Cardiac muscle cell (in vitro differentiated cells and primary cell): ENCODE measurements at regions not wholly inside any gene's neighbourhood (a gene's known extent, or its start where the extent isn't known, plus 50 kb on each side); places are given as distances from the start of the nearest gene placed in this dataset.

Source experiments
- DNase-seq, 2 donors: peaks; one replicate each; pipeline versions ENCODE4 v3.0.0 to v3.0.0-alpha.2; 2010 to 2017; ENCODE audit warnings: low read depth in 1 of 2, low spot score in 1 of 2
- H3K27ac ChIP-seq: fragments of 200-600 bp; sonication (generic); 2 replicates; pipeline ENCODE4 v1.5.1; 2016
- H3K27me3 ChIP-seq: fragments of 200-600 bp; sonication (generic); 2 replicates; pipeline ENCODE4 v1.6.0; 2016; ENCODE audit warnings: control low read depth
- H3K36me3 ChIP-seq: fragments of 200-600 bp; sonication (generic); 2 replicates; pipeline ENCODE4 v1.5.1; 2016; ENCODE audit warnings: control low read depth
- H3K4me1 ChIP-seq: fragments of 200-600 bp; sonication (generic); 2 replicates; pipeline ENCODE4 v1.8.1; 2017; ENCODE audit warnings: low read depth, mild to moderate bottlenecking, mixed run types
- H3K4me3 ChIP-seq: fragments of 200-600 bp; sonication (generic); 2 replicates; pipeline ENCODE4 v1.5.1; 2016; ENCODE audit warnings: mild to moderate bottlenecking
- H3K9me3 ChIP-seq: fragments of 200-600 bp; sonication (generic); 2 replicates; pipeline ENCODE4 v1.5.1; 2017; ENCODE audit warnings: low read depth, mild to moderate bottlenecking, control low read depth
- TF ChIP-seq, protein P1 (sequence below): IDR thresholded peaks from 2 replicates; pipeline ENCODE4 v1.5.1; 2012; ENCODE audit warnings: low read depth, mild to moderate bottlenecking, low read length

DNA sequence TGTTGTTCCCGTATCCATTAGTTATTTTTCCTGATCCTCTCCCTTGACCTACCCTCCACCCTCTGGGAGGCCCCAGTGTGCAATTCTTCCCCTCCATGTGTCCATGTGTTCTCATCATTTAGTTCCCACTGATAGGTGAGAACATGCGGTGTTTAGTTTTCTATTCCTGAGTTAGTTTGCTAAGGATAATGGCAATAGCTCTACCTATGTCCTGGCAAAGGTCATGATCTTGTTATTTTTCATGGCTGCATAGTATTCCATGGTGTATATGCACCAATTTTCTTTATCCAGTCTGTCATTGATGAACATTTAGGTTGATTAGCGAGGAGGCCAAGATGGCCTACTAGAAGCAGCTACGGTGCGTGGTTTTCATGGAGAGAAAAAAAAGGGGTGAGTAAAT is 714.1 kb downstream of the STIM2 start:
- Histone ChIP-seq H3K27me3 (no peaks in the 10 kb centered on the region), H3K9me3 (no peaks in the 10 kb centered on the region), H3K36me3 (no peaks in the 10 kb centered on the region), H3K4me1 (no peaks in the 10 kb centered on the region), H3K27ac (no peak overlapping the region), H3K4me3 (no peak overlapping the region)
- TF ChIP-seq, protein P1, sequence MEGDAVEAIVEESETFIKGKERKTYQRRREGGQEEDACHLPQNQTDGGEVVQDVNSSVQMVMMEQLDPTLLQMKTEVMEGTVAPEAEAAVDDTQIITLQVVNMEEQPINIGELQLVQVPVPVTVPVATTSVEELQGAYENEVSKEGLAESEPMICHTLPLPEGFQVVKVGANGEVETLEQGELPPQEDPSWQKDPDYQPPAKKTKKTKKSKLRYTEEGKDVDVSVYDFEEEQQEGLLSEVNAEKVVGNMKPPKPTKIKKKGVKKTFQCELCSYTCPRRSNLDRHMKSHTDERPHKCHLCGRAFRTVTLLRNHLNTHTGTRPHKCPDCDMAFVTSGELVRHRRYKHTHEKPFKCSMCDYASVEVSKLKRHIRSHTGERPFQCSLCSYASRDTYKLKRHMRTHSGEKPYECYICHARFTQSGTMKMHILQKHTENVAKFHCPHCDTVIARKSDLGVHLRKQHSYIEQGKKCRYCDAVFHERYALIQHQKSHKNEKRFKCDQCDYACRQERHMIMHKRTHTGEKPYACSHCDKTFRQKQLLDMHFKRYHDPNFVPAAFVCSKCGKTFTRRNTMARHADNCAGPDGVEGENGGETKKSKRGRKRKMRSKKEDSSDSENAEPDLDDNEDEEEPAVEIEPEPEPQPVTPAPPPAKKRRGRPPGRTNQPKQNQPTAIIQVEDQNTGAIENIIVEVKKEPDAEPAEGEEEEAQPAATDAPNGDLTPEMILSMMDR, result no peak
- no peak for DNase-seq

DNA sequence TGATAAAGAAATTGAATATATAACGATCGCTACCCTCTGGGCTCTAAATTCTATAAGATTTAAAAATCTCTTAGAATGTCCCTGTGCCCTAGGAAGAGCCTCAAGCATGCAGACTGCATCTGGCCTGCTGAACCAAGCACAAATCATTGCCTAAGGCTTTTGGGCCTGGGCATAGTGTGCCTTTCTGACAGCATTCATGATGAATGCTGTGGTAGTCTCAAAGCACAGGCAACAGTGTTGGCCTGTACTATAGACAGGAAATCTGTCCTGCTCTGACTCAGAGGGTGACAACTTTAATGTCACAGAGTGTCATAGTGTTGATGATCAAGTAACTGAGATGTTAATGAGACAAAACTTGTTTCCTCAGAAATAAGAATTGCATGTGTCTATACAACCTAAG is 717.3 kb downstream of the STIM2 start:
- H3K27ac ChIP-seq, result no peak overlapping the region
- H3K4me1 ChIP-seq, result no peaks in the 10 kb centered on the region
- no peaks in the 10 kb centered on the region for H3K9me3 ChIP-seq
- H3K36me3 ChIP-seq, result no peaks in the 10 kb centered on the region
- no peak for DNase-seq
- TF ChIP-seq, protein P1, result no peak
- H3K27me3 ChIP-seq, result no peaks in the 10 kb centered on the region
- no peak overlapping the region for H3K4me3 ChIP-seq

DNA sequence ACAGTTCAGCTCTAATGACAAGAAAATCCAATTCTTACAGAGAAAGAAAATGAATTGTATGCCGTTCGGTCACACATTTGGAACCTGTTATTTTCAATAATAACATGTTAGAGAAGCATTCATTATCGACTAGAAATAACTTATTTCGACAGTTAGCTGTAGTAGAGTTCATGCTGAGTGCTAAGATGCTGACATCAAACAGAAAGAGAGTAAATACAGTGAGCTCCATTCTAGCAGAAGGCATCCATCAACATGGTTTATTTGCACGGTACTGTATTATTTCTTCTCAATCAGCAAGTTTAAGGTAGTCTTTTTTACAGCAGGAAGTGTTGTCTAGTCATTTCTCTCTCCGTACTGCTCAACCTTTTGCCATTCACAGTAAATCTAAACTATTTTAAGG is 732.1 kb downstream of the STIM2 start:
- Histone ChIP-seq H3K27ac (no peak overlapping the region), H3K4me3 (no peak overlapping the region)
- TF ChIP-seq, protein P1, result no peak

DNA sequence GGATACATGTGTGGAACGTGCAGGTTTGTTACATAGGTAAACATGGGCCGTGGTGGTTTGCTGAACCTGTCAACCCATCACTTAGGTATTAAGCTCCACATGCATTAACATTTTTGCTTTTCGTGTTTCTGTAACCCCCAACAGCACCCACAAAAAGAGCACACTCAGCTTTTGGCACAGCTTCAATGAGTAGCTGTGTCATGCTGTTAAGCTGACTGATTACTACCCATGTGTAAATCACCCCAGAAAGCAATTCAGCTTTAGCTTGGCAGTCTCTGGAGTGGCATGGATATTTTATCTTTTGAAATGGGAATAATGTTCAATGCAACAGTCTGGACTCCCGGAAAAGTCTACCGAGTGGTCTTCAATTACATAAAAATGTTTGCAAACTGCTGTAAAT is 734.3 kb downstream of the STIM2 start:
- Histone ChIP-seq H3K27me3 (no peaks in the 10 kb centered on the region), H3K9me3 (no peaks in the 10 kb centered on the region), H3K36me3 (no peaks in the 10 kb centered on the region), H3K4me3 (no peak overlapping the region), H3K4me1 (no peaks in the 10 kb centered on the region), H3K27ac (no peak overlapping the region)
- TF ChIP-seq, protein P1, result no peak
- no peak for DNase-seq

More for the DNA sequence above, 732.1 kb downstream of the STIM2 start:
- Histone ChIP-seq H3K4me1 (no peaks in the 10 kb centered on the region), H3K27me3 (no peaks in the 10 kb centered on the region), H3K36me3 (no peaks in the 10 kb centered on the region), H3K9me3 (no peaks in the 10 kb centered on the region)
- no peak for DNase-seq

DNA sequence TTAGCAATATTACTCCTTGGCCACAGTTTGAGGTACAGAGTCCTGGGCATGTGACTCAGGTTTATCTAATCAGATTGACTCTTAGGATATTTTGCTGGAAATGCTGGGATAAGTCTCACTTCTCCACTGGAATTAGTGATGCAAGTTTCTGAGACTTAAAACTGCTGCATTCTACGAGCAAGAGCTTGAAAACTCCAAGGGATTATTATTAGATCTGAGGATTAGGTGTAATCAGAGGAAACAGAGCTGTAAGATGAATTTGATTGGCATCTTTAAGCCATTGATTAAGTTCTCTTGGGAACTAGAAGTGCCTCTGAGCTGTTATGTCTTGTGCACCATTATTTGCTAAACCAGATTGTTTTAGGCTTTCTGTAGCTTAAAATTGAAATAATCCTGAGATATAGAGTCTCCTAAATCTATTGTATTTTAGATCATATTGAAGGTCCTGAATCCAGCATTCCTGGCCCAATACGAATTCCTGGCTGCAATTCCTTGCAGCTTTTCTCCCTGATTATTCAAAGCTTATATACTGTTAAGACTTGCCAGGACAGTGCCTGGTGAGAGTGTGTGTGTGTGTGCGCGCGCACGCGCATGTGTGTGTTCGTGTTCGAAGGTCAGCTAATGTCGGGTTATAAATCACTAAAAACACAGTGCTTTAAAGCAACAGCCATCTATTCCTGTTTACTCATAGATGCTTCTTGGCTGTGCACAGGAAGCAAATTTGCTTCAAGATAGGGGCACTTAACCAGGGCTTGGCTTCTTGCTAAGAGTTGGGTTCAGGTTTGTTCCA is 735.1 kb downstream of the STIM2 start:
- Histone ChIP-seq H3K27me3 (no peaks in the 10 kb centered on the region), H3K4me3 (no peak overlapping the region)
- no peak for DNase-seq

More for the DNA sequence above, 735.1 kb downstream of the STIM2 start:
- no peaks in the 10 kb centered on the region for H3K36me3 ChIP-seq
- H3K27ac ChIP-seq, result no peak overlapping the region
- H3K9me3 ChIP-seq, result no peaks in the 10 kb centered on the region
- TF ChIP-seq, protein P1, result no peak
- no peaks in the 10 kb centered on the region for H3K4me1 ChIP-seq
